NT2/D1 (cell line): ENCODE measurements at regions not wholly inside any gene's neighbourhood (a gene's known extent, or its start where the extent isn't known, plus 50 kb on each side); places are given as distances from the start of the nearest gene placed in this dataset.

Experiments
- DNase-seq: peaks from one replicate; pipeline ENCODE4 v3.0.0-alpha.2; 2011; ENCODE audit warnings: low read depth, low spot score
- H3K27me3 ChIP-seq: 2 replicates; pipeline ENCODE4 v1.6.0; 2011; ENCODE audit warnings: mild to moderate bottlenecking; ENCODE audit not compliant: insufficient read length, insufficient read depth
- H3K36me3 ChIP-seq: 2 replicates; pipeline ENCODE4 v1.6.1; 2011; ENCODE audit warnings: mild to moderate bottlenecking, low read length, mixed read lengths; ENCODE audit not compliant: insufficient read depth, insufficient read length
- H3K4me1 ChIP-seq: 2 replicates; pipeline ENCODE4 v1.5.1; 2011; ENCODE audit not compliant: insufficient read depth, insufficient read length
- H3K4me3 ChIP-seq: 2 replicates; pipeline ENCODE4 v1.5.1; 2011; ENCODE audit warnings: low read depth; ENCODE audit not compliant: insufficient read length
- H3K9ac ChIP-seq: 2 replicates; pipeline ENCODE4 v1.6.0; 2011; ENCODE audit warnings: low read depth; ENCODE audit not compliant: insufficient read length
- H3K9me3 ChIP-seq: 2 replicates; pipeline ENCODE4 v1.5.1; 2011; ENCODE audit warnings: mild to moderate bottlenecking, low read length; ENCODE audit not compliant: insufficient read depth
- SUZ12 ChIP-seq: IDR thresholded peaks from 2 replicates; pipeline ENCODE4 v1.6.1; 2011; ENCODE audit not compliant: insufficient read length, insufficient read depth; ENCODE audit errors: extremely low read depth
- YY1 ChIP-seq: IDR thresholded peaks from 2 replicates; pipeline ENCODE4 v1.6.1; 2011; ENCODE audit not compliant: insufficient read length, insufficient read depth
- ZNF274 ChIP-seq: IDR thresholded peaks from 2 replicates; pipeline ENCODE4 v1.6.1; 2011; ENCODE audit warnings: mild to moderate bottlenecking, low read depth, low read length

DNA sequence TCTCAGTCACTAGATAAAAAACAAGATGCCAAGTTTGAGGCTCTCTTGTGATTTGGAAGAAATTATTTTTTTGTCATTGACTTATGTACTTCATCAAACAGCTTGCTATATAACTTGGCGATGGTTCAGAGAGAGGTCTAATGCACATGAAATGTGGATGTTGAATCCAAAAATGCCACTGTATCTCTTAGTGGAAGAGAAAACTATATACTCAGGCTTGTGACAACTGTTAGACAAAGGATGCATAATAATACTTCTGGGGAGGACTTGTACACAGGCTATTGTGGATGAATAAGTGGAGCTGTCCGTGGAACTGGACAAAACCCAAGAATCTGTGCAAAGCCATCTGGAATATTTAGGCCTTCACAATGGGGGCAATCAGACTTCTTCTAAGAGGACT is 162.9 kb upstream of the NMUR2 start:
- no peaks in the 10 kb centered on the region; the same call in 1 of the 2 replicates for H3K9me3 ChIP-seq
- no peaks in the 10 kb centered on the region for H3K4me1 ChIP-seq
- DNase-seq = no peak
- no peak for TF ChIP-seq SUZ12
- H3K4me3 ChIP-seq = no peak overlapping the region
- no peaks in the 10 kb centered on the region for H3K36me3 ChIP-seq
- H3K27me3 ChIP-seq = no peaks in the 10 kb centered on the region
- no peak overlapping the region for H3K9ac ChIP-seq

DNA sequence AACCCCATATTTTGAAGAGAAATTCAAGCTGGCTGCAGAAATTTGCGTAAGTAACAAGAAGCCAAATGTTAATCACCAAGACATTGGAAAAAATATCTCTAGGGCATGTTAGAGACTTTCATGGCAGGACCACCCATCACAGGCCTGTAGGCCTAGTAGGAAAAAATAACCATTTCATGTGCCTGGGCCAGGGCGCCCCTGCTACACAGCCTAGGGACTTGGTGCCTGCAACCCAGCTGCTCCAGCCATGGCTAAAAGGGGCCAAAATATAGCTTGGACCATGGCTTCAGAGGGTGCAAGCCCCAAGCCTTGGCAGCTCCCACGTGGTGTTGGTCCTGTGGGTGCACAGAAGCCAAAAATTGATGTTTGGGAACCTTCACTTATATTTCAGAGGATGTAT is 167.7 kb upstream of the NMUR2 start:
- Histone ChIP-seq H3K36me3 (no peaks in the 10 kb centered on the region), H3K9me3 (no peaks in the 10 kb centered on the region; the same call in 1 of the 2 replicates), H3K9ac (no peak overlapping the region), H3K27me3 (no peaks in the 10 kb centered on the region), H3K4me1 (no peaks in the 10 kb centered on the region), H3K4me3 (no peak overlapping the region)
- no peak for DNase-seq
- TF ChIP-seq SUZ12 (no peak), ZNF274 (no peak), YY1 (no peak)

DNA sequence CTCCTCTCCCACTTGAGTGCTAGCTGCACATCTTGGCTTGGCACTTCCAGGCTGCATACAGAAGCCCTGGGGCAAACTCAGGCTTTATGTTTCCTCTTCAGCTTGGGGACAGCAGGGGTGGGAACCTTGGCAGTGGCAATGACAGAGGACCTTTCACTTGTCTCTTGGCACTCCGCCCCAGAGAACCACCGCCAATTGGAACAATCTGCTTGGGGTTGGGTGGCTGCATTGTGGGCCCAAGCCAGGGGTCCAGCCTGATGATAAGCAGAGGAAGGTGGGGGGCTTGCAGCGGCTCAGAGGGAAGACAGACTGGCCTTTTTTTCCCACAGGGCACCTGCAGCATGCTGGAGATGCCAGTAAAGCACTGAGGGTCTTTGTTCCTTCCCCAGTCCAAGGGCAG is 179.0 kb upstream of the NMUR2 start:
- no peaks in the 10 kb centered on the region for H3K9me3 ChIP-seq
- no peak overlapping the region for H3K4me3 ChIP-seq
- no peaks in the 10 kb centered on the region for H3K36me3 ChIP-seq
- DNase-seq = no peak
- no peaks in the 10 kb centered on the region for H3K4me1 ChIP-seq
- no peak for TF ChIP-seq SUZ12
- no peak for TF ChIP-seq YY1
- no peak for TF ChIP-seq ZNF274
- H3K27me3 ChIP-seq = no peaks in the 10 kb centered on the region
- no peak overlapping the region for H3K9ac ChIP-seq

DNA sequence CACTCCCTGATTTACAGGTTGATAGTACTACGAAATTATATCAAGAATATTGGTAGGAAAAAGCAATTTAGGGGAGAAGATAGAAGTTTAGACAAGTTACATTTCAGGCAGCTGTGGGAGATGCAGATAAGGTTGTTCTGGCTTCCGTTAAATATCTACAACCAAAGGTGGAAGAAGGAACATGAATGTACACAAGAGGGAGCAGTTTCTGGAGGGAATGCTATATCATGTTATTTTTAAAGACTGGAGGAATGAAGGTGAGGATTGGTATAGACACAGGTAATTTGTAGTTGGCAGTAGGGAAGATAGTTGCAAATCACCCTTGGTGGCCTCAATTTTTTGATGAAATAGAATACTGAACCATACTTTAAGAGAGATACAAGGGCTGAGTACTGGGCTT is 187.3 kb upstream of the NMUR2 start:
- DNase-seq = no peak
- Histone ChIP-seq H3K4me3 (no peak overlapping the region), H3K36me3 (no peaks in the 10 kb centered on the region), H3K27me3 (no peaks in the 10 kb centered on the region), H3K9ac (no peak overlapping the region), H3K4me1 (no peaks in the 10 kb centered on the region), H3K9me3 (no peaks in the 10 kb centered on the region)
- TF ChIP-seq YY1 (no peak), ZNF274 (no peak), SUZ12 (no peak)

DNA sequence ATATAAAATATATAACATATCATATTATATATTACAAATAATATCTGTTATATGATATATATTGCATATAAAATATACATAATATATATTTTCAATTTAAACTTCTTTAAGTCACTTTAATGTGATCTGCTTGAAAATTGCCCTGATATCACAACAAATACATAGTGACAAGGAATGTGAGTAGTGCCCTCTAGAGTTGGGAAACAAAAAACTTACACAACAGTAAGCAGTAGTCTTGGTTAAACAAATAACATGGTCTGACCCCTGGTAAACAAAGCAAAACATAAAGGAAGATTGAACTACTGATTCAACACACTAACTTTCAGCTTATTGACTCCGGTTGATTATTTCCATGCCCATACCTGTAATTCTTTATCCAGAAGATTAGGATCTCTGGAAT is 188.3 kb upstream of the NMUR2 start:
- no peak overlapping the region for H3K9ac ChIP-seq
- no peaks in the 10 kb centered on the region for H3K36me3 ChIP-seq
- TF ChIP-seq YY1 = no peak
- TF ChIP-seq ZNF274 = no peak
- TF ChIP-seq SUZ12 = no peak
- H3K4me1 ChIP-seq = no peaks in the 10 kb centered on the region
- H3K9me3 ChIP-seq = no peaks in the 10 kb centered on the region
- no peaks in the 10 kb centered on the region for H3K27me3 ChIP-seq
- DNase-seq = no peak
- no peak overlapping the region for H3K4me3 ChIP-seq

DNA sequence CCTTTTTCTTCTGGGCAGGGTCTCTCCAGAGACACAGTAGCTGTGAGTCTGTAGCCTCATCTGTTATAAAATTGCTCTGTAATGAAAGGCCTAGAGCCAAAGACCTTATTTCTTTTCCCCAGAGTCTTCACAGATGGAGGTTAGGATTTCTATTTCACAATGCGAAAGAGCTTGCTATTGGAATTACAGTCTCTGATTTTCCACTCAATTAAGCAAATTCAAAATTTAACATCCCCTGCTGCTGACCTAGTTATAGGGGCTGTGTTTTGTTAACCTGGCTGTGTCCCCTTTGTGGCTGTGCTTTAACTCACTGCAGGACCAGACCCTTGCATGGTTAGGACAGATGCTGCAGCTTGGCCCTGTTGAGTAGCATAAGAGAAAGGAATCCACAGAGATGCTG is 190.3 kb upstream of the NMUR2 start:
- no peak overlapping the region for H3K9ac ChIP-seq
- no peak overlapping the region for H3K4me3 ChIP-seq
- H3K9me3 ChIP-seq = no peaks in the 10 kb centered on the region
- H3K27me3 ChIP-seq = no peaks in the 10 kb centered on the region
- TF ChIP-seq ZNF274 = no peak
- DNase-seq = no peak
- no peaks in the 10 kb centered on the region for H3K36me3 ChIP-seq
- H3K4me1 ChIP-seq = no peaks in the 10 kb centered on the region

DNA sequence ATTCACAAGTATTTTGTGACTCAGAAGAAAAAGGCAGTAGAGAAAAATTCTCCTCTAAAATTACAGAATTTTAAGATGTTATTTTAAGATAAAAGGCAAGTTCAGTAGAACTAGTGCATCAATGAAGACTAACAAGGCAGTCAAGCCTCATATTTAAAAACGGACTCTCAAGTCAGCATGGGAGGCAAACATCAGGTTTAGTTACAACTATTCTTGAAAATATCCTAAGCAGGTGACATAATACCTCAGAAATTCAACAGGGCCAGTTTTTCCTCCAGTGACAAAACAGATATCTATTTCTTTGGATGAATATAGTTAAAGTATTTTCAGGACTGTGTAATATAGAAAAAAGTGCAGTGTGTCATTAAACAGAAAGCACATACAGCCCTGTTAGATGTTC is 194.0 kb upstream of the NMUR2 start:
- Histone ChIP-seq H3K4me1 (no peaks in the 10 kb centered on the region), H3K9me3 (no peaks in the 10 kb centered on the region), H3K9ac (no peak overlapping the region), H3K4me3 (no peak overlapping the region), H3K27me3 (no peaks in the 10 kb centered on the region), H3K36me3 (no peaks in the 10 kb centered on the region)
- TF ChIP-seq SUZ12 = no peak
- TF ChIP-seq ZNF274 = no peak
- TF ChIP-seq YY1 = no peak
- no peak for DNase-seq
